ENCODE measurements at regions not wholly inside any gene's neighbourhood (a gene's known extent, or its start where the extent isn't known, plus 50 kb on each side); places are given as distances from the start of the nearest gene placed in this dataset.
A peak's percentile ranks its signal among the peaks of the same experiment; 100 is the strongest.

GRCh38 chr20:11711214-11711613 is 206.5 kb upstream of the BTBD3 start:
- DNase-seq = no peak

- no peak for DNase-seq
These were observed 205.0 kb upstream of the BTBD3 start for GRCh38 chr20:11712639-11713160.

- no peak for DNase-seq
These were observed 202.8 kb upstream of the BTBD3 start for GRCh38 chr20:11714886-11715285.

- DNase-seq = peak; percentile 42
These were observed 201.3 kb upstream of the BTBD3 start for GRCh38 chr20:11716239-11716944.

GRCh38 chr20:11716945-11717248 is 200.8 kb upstream of the BTBD3 start:
- no peak for DNase-seq

GRCh38 chr20:11717562-11717961 is 200.1 kb upstream of the BTBD3 start:
- DNase-seq = no peak

- DNase-seq = no peak
These were observed 199.1 kb upstream of the BTBD3 start for GRCh38 chr20:11718474-11719094.

GRCh38 chr20:11719153-11719552 is 198.5 kb upstream of the BTBD3 start:
- no peak for DNase-seq

GRCh38 chr20:11721411-11721810 is 196.3 kb upstream of the BTBD3 start:
- no peak for DNase-seq

GRCh38 chr20:11724097-11724496 is 193.6 kb upstream of the BTBD3 start:
- DNase-seq = no peak

GRCh38 chr20:11726026-11726425 is 191.7 kb upstream of the BTBD3 start:
- peak; percentile 10 for DNase-seq

- no peak for DNase-seq
These were observed 190.0 kb upstream of the BTBD3 start for GRCh38 chr20:11727708-11728107.

- no peak for DNase-seq
These were observed 188.8 kb upstream of the BTBD3 start for GRCh38 chr20:11728937-11729336.

GRCh38 chr20:11729806-11730205 is 187.9 kb upstream of the BTBD3 start:
- DNase-seq = no peak

- DNase-seq = no peak
These were observed 183.3 kb upstream of the BTBD3 start for GRCh38 chr20:11734431-11734830.

GRCh38 chr20:11738852-11739251 is 178.8 kb upstream of the BTBD3 start:
- DNase-seq = peak; percentile 36

GRCh38 chr20:11740975-11741374 is 176.7 kb upstream of the BTBD3 start:
- peak; percentile 40 for DNase-seq

- no peak for DNase-seq
These were observed 172.5 kb upstream of the BTBD3 start for GRCh38 chr20:11745145-11745544.

GRCh38 chr20:11748436-11748835 is 169.3 kb upstream of the BTBD3 start:
- DNase-seq = no peak

- DNase-seq = no peak
These were observed 165.4 kb upstream of the BTBD3 start for GRCh38 chr20:11752336-11752735.

- no peak for DNase-seq
These were observed 164.5 kb upstream of the BTBD3 start for GRCh38 chr20:11753155-11753554.

GRCh38 chr20:11754451-11754850 is 163.2 kb upstream of the BTBD3 start:
- DNase-seq = peak; percentile 64

GRCh38 chr20:11755071-11755841 is 162.4 kb upstream of the BTBD3 start:
- DNase-seq = peak; percentile 47

- DNase-seq = no peak
These were observed 156.2 kb upstream of the BTBD3 start for GRCh38 chr20:11761497-11761896.

All from dermis blood vessel endothelial cell (primary cell).